ENCODE measurements at regions not wholly inside any gene's neighbourhood (a gene's known extent, or its start where the extent isn't known, plus 50 kb on each side); places are given as distances from the start of the nearest gene placed in this dataset.
A peak's percentile ranks its signal among the peaks of the same experiment; 100 is the strongest.

DNA sequence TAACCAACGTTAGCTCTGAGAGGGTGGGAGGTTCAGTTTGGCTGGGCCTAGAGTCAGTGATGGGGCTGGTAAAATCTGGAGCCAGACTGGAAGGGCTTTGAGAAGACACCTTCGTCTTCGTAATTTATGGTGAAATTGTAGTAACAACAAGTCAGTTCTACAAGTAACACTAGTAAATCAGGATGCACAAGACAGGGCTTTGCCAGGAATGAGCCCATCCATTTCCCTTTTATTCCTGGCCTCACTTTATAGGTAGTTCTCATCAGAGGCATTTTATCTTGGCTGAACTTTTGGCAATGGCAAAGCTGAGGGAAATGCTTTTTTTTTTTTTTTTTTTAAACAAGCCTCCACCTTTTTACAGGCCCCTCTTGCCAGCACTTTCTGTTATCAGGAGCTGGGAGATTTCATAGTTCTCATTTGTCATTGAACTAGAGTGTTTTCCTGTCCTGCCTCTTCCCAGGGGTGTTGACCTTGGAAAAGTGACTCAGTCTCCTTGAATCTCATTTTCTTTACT, 110.5 kb upstream of the KLF4 start:
- no CpG with 5 or more reads among the region's 3 CpGs for WGBS (ENCODE audit: extremely low coverage, insufficient read length, low lambda C conversion rate)

More for the DNA sequence above, 110.5 kb upstream of the KLF4 start:
- no peak overlapping the region; a peak in 1 of 5 replicates for H3K4me3 Mint-ChIP-seq
- no peaks in the 10 kb centered on the region for H3K9me3 Mint-ChIP-seq
- H2AK5ac ChIP-seq (ENCODE audit: insufficient read length, low read length), result no peak overlapping the region
- H4K20me1 ChIP-seq (ENCODE audit: control insufficient read depth, insufficient read depth, insufficient read length), result no peaks in the 10 kb centered on the region
- no peak overlapping the region for H3K56ac ChIP-seq (ENCODE audit: insufficient read length, low read depth, low read length)
- H3K9ac ChIP-seq (ENCODE audit: extremely low read depth, insufficient read length, low read length), result no peak overlapping the region
- no peak overlapping the region for H2BK5ac ChIP-seq (ENCODE audit: insufficient read length, low read length)
- no peak overlapping the region for H2BK120ac ChIP-seq (ENCODE audit: low read depth, low read length, poor library complexity, severe bottlenecking)
- H4K91ac ChIP-seq (ENCODE audit: insufficient read length, low read depth, low read length), result no peak overlapping the region
- H3K4me2 ChIP-seq (ENCODE audit: insufficient read depth, insufficient read length, low read length), result no peak overlapping the region
- no peak overlapping the region for H4K8ac ChIP-seq (replicated peaks; ENCODE audit: insufficient read length, low read depth, low read length)
- no peaks in the 10 kb centered on the region for H3K27me3 Mint-ChIP-seq (ENCODE audit: low read depth)
- H3K18ac ChIP-seq (ENCODE audit: insufficient read length, low read depth, low read length), result no peak overlapping the region
- H3K9me3 ChIP-seq (ENCODE audit: control insufficient read depth, low read depth, low read length), result no peaks in the 10 kb centered on the region
- H3K36me3 Mint-ChIP-seq (ENCODE audit: insufficient read depth in 1 of 3, low read depth in 3 of 3), result no peaks in the 10 kb centered on the region; a peak in 1 of 7 replicates
- no peak overlapping the region for H3K14ac ChIP-seq (ENCODE audit: insufficient read depth, low read length)
- no peak overlapping the region for H2AFZ ChIP-seq (ENCODE audit: low read length)
- no peak overlapping the region for H2BK15ac ChIP-seq (ENCODE audit: low read depth, low read length)
- no peaks in the 10 kb centered on the region for H3K23me2 ChIP-seq (ENCODE audit: insufficient read length, low read depth, low read length, poor library complexity, severe bottlenecking)
- H3K23ac ChIP-seq (ENCODE audit: insufficient read length, low read depth, low read length), result no peak overlapping the region
- DNase-seq, result no peak
- H4K5ac ChIP-seq (ENCODE audit: insufficient read length, low read depth, low read length), result no peak overlapping the region
- TF ChIP-seq, protein P1, sequence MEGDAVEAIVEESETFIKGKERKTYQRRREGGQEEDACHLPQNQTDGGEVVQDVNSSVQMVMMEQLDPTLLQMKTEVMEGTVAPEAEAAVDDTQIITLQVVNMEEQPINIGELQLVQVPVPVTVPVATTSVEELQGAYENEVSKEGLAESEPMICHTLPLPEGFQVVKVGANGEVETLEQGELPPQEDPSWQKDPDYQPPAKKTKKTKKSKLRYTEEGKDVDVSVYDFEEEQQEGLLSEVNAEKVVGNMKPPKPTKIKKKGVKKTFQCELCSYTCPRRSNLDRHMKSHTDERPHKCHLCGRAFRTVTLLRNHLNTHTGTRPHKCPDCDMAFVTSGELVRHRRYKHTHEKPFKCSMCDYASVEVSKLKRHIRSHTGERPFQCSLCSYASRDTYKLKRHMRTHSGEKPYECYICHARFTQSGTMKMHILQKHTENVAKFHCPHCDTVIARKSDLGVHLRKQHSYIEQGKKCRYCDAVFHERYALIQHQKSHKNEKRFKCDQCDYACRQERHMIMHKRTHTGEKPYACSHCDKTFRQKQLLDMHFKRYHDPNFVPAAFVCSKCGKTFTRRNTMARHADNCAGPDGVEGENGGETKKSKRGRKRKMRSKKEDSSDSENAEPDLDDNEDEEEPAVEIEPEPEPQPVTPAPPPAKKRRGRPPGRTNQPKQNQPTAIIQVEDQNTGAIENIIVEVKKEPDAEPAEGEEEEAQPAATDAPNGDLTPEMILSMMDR (conservative IDR thresholded peaks at IDR 0.05), result no peak
- peak overlapping the region in 1 of 3 experiments; percentile 17; a peak in 1 of 7 replicates for H3K27ac Mint-ChIP-seq
- no peaks in the 10 kb centered on the region for H3K27me3 ChIP-seq (ENCODE audit: insufficient read depth, low read length)
- no peaks in the 10 kb centered on the region for H3K79me1 ChIP-seq (ENCODE audit: insufficient read depth, low read depth, low read length, poor library complexity, severe bottlenecking)
- H3K4ac ChIP-seq (ENCODE audit: low read depth, low read length), result no peak overlapping the region
- peaks cover 15 to 16% of the 10 kb centered on the region in 2 experiments for H3K4me1 Mint-ChIP-seq
- H3K4me1 ChIP-seq (ENCODE audit: insufficient read depth, low read length), result no peaks in the 10 kb centered on the region
- no peak overlapping the region for H3K27ac ChIP-seq (ENCODE audit: insufficient read length, low read depth, low read length)
- H2BK12ac ChIP-seq (ENCODE audit: insufficient read length, low read depth, low read length), result no peak overlapping the region
- H3T11ph ChIP-seq (ENCODE audit: low read length), result no peak overlapping the region
- H3K79me2 ChIP-seq (ENCODE audit: insufficient read depth, low read length), result no peaks in the 10 kb centered on the region
- no peak overlapping the region for H2BK20ac ChIP-seq (ENCODE audit: low read depth, low read length, poor library complexity, severe bottlenecking)
